HepG2 (cell line): ENCODE measurements at regions not wholly inside any gene's neighbourhood (a gene's known extent, or its start where the extent isn't known, plus 50 kb on each side); places are given as distances from the start of the nearest gene placed in this dataset.

Source experiments
- ATAC-seq: fragments of 200-7000 bp; cut with Tn5 transposase; 3 replicates; pipeline ENCODE4 v1.9.1; 2020; ENCODE audit warnings: mild to moderate bottlenecking, moderate library complexity
- BruUV-seq: library from RNA; stranded (reverse); fragments of 400-500 nt; replicated peaks from 2 replicates; lab custom pipeline; 2021; lab: Mats Ljungman, UMichigan
- CTCF ChIA-PET: fragments of 300-600 bp; formaldehyde crosslinking; extraction: SDS; loops from one replicate; lab custom pipeline; 2021; ENCODE audit warnings: low total read pairs, inconsistent platforms, low intra/inter-chr PET ratio; lab: Yijun Ruan, JAX
- POLR2A ChIA-PET: fragments of 350-600 bp; sonication (Branson Sonifier 250); formaldehyde crosslinking; loops from one replicate; lab custom pipeline; 2020; ENCODE audit warnings: antibody characterized with exemption, inconsistent platforms; lab: Yijun Ruan, JAX
- DNase-seq: peaks from one replicate; pipeline ENCODE4 v3.0.0-alpha.2; 2015; ENCODE audit warnings: low spot score
- FAIRE-seq: peaks from 3 replicates; lab custom pipeline; 2011; peaks lifted over from hg19 to GRCh38; lab: Jason Lieb, UNC
- H2AFZ ChIP-seq: one replicate; pipeline ENCODE4 v1.6.1; 2011; ENCODE audit warnings: low read length, inconsistent platforms
- H3K27ac ChIP-seq: fragments of 300-600 bp; 3 replicates; pipeline ENCODE4 v1.8.0; 2011; ENCODE audit warnings: mixed run types, mild to moderate bottlenecking, mixed read lengths, low read length, inconsistent platforms; ENCODE audit not compliant: insufficient read depth; ENCODE audit errors: extremely low read length
- H3K27me3 ChIP-seq, 2 experiments: fragments of 200-600 bp in 1 of 2; 2 replicates in 1 of 2; 3 replicates in 1 of 2; pipeline versions ENCODE4 v1.6.0 to v1.8.0; 2011; ENCODE audit warnings: low read length in 2 of 2, mild to moderate bottlenecking in 2 of 2, moderate library complexity in 2 of 2, inconsistent platforms in 1 of 2; ENCODE audit not compliant: insufficient read depth in 2 of 2, control insufficient read depth in 1 of 2
- H3K36me3 ChIP-seq, 2 experiments: fragments of 200-600 bp in 1 of 2; replicated peaks in 1 of 2; 2 replicates in 1 of 2; 3 replicates in 1 of 2; pipeline versions ENCODE4 v1.5.1 to v1.8.0; 2011; ENCODE audit warnings: low read length in 2 of 2, inconsistent platforms in 1 of 2; ENCODE audit not compliant: insufficient read depth in 2 of 2, control insufficient read depth in 1 of 2
- H3K4me1 ChIP-seq: 2 replicates; pipeline ENCODE4 v1.5.1; 2012; ENCODE audit warnings: low read length, inconsistent platforms; ENCODE audit not compliant: insufficient read depth
- H3K4me2 ChIP-seq: 2 replicates; pipeline ENCODE4 v1.6.0; 2011; ENCODE audit warnings: low read depth, low read length, inconsistent platforms
- H3K4me3 ChIP-seq, 3 experiments: fragments of 200-600 bp in 1 of 3; sonication (generic), shearing (Covaris generic) in 1 of 3; replicated peaks in 1 of 3; 2 replicates each; pipeline ENCODE4 v1.5.1; 2011 to 2016; ENCODE audit warnings: low read length in 3 of 3, inconsistent platforms in 2 of 3, low read depth in 2 of 3, mild to moderate bottlenecking in 2 of 3, control low read depth in 1 of 3, mixed read lengths in 1 of 3; ENCODE audit not compliant: insufficient read depth in 1 of 3
- H3K79me2 ChIP-seq: one replicate; pipeline ENCODE4 v1.6.1; 2011; ENCODE audit warnings: low read length, inconsistent platforms; ENCODE audit not compliant: insufficient read depth
- H3K9ac ChIP-seq: 2 replicates; pipeline ENCODE4 v1.6.0; 2011; ENCODE audit warnings: mild to moderate bottlenecking, low read depth, low read length, inconsistent platforms; ENCODE audit not compliant: insufficient read depth
- H3K9me3 ChIP-seq: 2 replicates; pipeline ENCODE4 v1.5.1; 2012; ENCODE audit warnings: mild to moderate bottlenecking, low read length
- H4K20me1 ChIP-seq: 2 replicates; pipeline ENCODE4 v1.6.0; 2011; ENCODE audit warnings: inconsistent platforms, mild to moderate bottlenecking, low read length, moderate library complexity; ENCODE audit not compliant: insufficient read depth
- BRD4 ChIP-seq: sonication (generic); formaldehyde crosslinking; IDR thresholded peaks from 2 replicates; pipeline ENCODE4 v1.4.0; 2020; ENCODE audit warnings: missing genetic modification reagents
- EEA1 ChIP-seq: sonication (generic); formaldehyde crosslinking; IDR thresholded peaks from 2 replicates; pipeline ENCODE4 v1.5.1; 2020; ENCODE audit warnings: mild to moderate bottlenecking, missing genetic modification reagents, borderline replicate concordance
- STAT6 ChIP-seq: sonication (generic); formaldehyde crosslinking; IDR thresholded peaks from 2 replicates; pipeline ENCODE4 v1.4.0; 2020; ENCODE audit warnings: missing genetic modification reagents, mild to moderate bottlenecking, borderline replicate concordance
- TBL1XR1 ChIP-seq: fragments of 150-350 bp; IDR thresholded peaks from 2 replicates; pipeline ENCODE4 v1.6.1; 2014; ENCODE audit warnings: borderline replicate concordance, low read length; ENCODE audit not compliant: partially characterized antibody
- TBP ChIP-seq: sonication (generic); formaldehyde crosslinking; IDR thresholded peaks from 2 replicates; pipeline ENCODE4 v1.5.0; 2020; ENCODE audit warnings: missing genetic modification reagents
- ZNF225 ChIP-seq: sonication (generic); formaldehyde crosslinking; IDR thresholded peaks from 2 replicates; pipeline ENCODE4 v1.4.0; 2020; ENCODE audit warnings: mild to moderate bottlenecking, missing genetic modification reagents
- WGBS: methylation state at CpG from one replicate; pipeline ENCODE4 v1.1.6; 2017; ENCODE audit warnings: low lambda C conversion rate; 5-methylcytosine and 5-hydroxymethylcytosine counted together
- in situ Hi-C: cut with HindIII; loops from 2 replicates; pipeline ENCODE4 v1.10.0; 2017; ENCODE audit warnings: low pct_unique_long_range_greater_than_20kb; ENCODE audit not compliant: extremely low pct_ligation_motif_present
- intact Hi-C: fragments of 100-400 bp; cut with micrococcal nuclease; formaldehyde crosslinking; loops from one replicate; pipeline ENCODE4 v1.10.0; 2022; ENCODE audit not compliant: unreplicated experiment

GRCh38 chr5:52673495-52673894 lies 114.2 kb upstream of the ITGA1 start:
- intact Hi-C loops (no loop called here), in situ Hi-C loops (loop anchor here (25.0 kb wide), 2 partner anchors 661 to 1286 kb away; partner anchors contain the start of gene ISL1)
- Histone ChIP-seq H3K27me3 (peaks cover 0 to 6% of the 10 kb centered on the region in 2 experiments; a peak in 1 of 5 replicates), H3K27ac (no peak overlapping the region), H2AFZ (no peak overlapping the region), H3K79me2 (no peaks in the 10 kb centered on the region), H3K9me3 (no peaks in the 10 kb centered on the region), H3K36me3 (no peaks in the 10 kb centered on the region), H3K9ac (no peak overlapping the region), H3K4me2 (no peak overlapping the region), H3K4me3 (no peak overlapping the region), H3K4me1 (no peaks in the 10 kb centered on the region), H4K20me1 (no peaks in the 10 kb centered on the region)
- ATAC-seq, result no peak
- no TSS peak for BruUV-seq
- DNase-seq, result no peak
- no peak for TF ChIP-seq BRD4
- no peak for TF ChIP-seq EEA1
- TF ChIP-seq STAT6, result no peak
- no peak for TF ChIP-seq TBP
- TF ChIP-seq TBL1XR1, result no peak
- TF ChIP-seq ZNF225 (CRISPR knock-in tag), result no peak
- no peak for FAIRE-seq
- CTCF ChIA-PET, result no interaction called here
- WGBS, result 28% methylated on average over 3 of the region's 3 CpGs
- POLR2A ChIA-PET, result no interaction called here
